OCI-LY3 (cell line): ENCODE measurements at regions not wholly inside any gene's neighbourhood (a gene's known extent, or its start where the extent isn't known, plus 50 kb on each side); places are given as distances from the start of the nearest gene placed in this dataset.

Experiments
- CTCF ChIP-seq: fragments of 200-600, 300-600 bp; sonication (generic); IDR thresholded peaks from 2 replicates; pipeline ENCODE4 v1.5.1; 2014; ENCODE audit warnings: antibody characterized with exemption, low read length, low read depth
- EZH2phosphoT487 ChIP-seq: fragments of 200-600 bp; shearing (Covaris generic); IDR thresholded peaks from 2 replicates; pipeline ENCODE4 v1.6.1; 2018; ENCODE audit warnings: antibody characterized with exemption, mixed run types, low read depth

GRCh38 chr15:60283936-60284335 is 113.8 kb downstream of the ANXA2 start:
- TF ChIP-seq CTCF = no peak
- no peak for TF ChIP-seq EZH2phosphoT487
